Esophagus muscularis mucosa (tissue), 4 donors: ENCODE measurements at regions not wholly inside any gene's neighbourhood (a gene's known extent, or its start where the extent isn't known, plus 50 kb on each side); places are given as distances from the start of the nearest gene placed in this dataset.

ENCODE experiments used
- DNase-seq: peaks from one replicate; pipeline ENCODE4 v3.0.0-alpha.2; 2017; ENCODE audit errors: extremely low spot score
- H3K27ac ChIP-seq, 4 donors: fragments of 200-600 bp; sonication (generic); replicated peaks in 1 of 4; 1 replicate in 3 of 4; 2 replicates in 1 of 4; pipeline ENCODE4 v1.5.1; 2016 to 2019; ENCODE audit warnings: mild to moderate bottlenecking in 1 of 4
- H3K27me3 ChIP-seq, 4 donors: fragments of 200-600 bp; sonication (generic); one replicate each; pipeline versions ENCODE4 v1.5.1 to v1.6.0; 2016 to 2019
- H3K36me3 ChIP-seq, 4 donors: fragments of 200-600 bp; sonication (generic); one replicate each; pipeline ENCODE4 v1.5.1; 2016 to 2019
- H3K4me1 ChIP-seq, 4 donors: fragments of 200-600 bp; sonication (generic); one replicate each; pipeline ENCODE4 v1.5.1; 2016 to 2019
- H3K4me3 ChIP-seq, 4 donors: fragments of 200-600 bp; sonication (generic); 1 replicate in 2 of 4; 2 replicates in 2 of 4; pipeline ENCODE4 v1.5.1; 2016 to 2019; ENCODE audit warnings: mild to moderate bottlenecking in 4 of 4, moderate library complexity in 1 of 4
- H3K9me3 ChIP-seq, 4 donors: fragments of 200-600 bp; sonication (generic); 1 replicate in 3 of 4; 2 replicates in 1 of 4; pipeline ENCODE4 v1.5.1; 2016 to 2019
- EP300 ChIP-seq: sonication (generic); formaldehyde crosslinking; IDR thresholded peaks from one replicate; pipeline ENCODE4 v1.6.1; 2017; ENCODE audit warnings: antibody characterized with exemption
- POLR2A ChIP-seq: fragments of 450-650 bp; IDR thresholded peaks from one replicate; pipeline ENCODE4 v1.6.1; 2017; ENCODE audit warnings: antibody characterized with exemption, moderate library complexity, mild to moderate bottlenecking, low read depth
- POLR2AphosphoS5 ChIP-seq, 2 donors: sonication (generic); formaldehyde crosslinking; IDR thresholded peaks; one replicate each; pipeline ENCODE4 v1.6.1; 2017; ENCODE audit warnings: antibody characterized with exemption in 2 of 2
- WGBS: methylation state at CpG from one replicate; pipeline ENCODE4 v1.1.5; 2018; 5-methylcytosine and 5-hydroxymethylcytosine counted together
- intact Hi-C: fragments of 100-400 bp; cut with DNase I; formaldehyde crosslinking; loops from one replicate; pipeline ENCODE4 v1.15.1; 2023
- TF ChIP-seq, protein P1 (sequence below), 3 experiments: fragments of 200-600 bp in 2 of 3; fragments of 450-650 bp in 1 of 3; sonication (generic) in 2 of 3; IDR thresholded peaks; one replicate each; pipeline ENCODE4 v1.5.1; 2017 to 2019; ENCODE audit warnings: antibody characterized with exemption in 3 of 3, mild to moderate bottlenecking in 2 of 3, moderate library complexity in 1 of 3

DNA sequence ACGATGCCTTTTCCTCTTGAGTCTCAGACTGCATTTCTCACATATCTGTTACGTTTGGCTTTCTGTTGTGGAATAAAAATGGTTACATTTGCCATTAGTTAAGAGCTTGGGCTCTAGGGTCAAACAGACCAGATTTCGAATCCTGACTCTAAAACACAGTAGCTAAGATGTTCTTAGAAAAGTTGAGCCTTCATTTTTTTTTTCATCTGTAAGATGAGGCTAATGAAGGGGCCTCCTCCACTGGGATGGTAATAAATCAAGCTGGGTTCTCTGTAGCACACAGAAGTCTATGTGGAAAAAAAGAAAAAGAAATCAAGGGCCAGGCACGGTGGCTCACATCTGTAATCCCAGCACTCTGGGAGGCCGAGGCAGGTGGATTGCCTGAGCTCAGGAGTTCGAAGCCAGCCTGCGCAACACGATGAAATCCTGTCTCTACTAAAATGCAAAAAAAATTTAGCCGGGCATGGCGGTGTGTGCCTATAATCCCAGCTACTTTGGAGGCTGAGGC lies 49.9 kb upstream of the CAPRIN1 start:
- DNase-seq: no peak
- peaks cover 5 to 13% (median 11%) of the 10 kb centered on the region in 4 donors for H3K4me1 ChIP-seq
- no peaks in the 10 kb centered on the region for H3K9me3 ChIP-seq
- intact Hi-C loops: no loop called here
- H3K4me3 ChIP-seq: no peak overlapping the region
- peaks cover 0 to 4% (median 0%) of the 10 kb centered on the region in 4 donors for H3K27me3 ChIP-seq
- WGBS: 86% methylated on average over 10 of the region's 10 CpGs
- TF ChIP-seq POLR2AphosphoS5 (IDR thresholded peaks at IDR 0.05) (no peak), EP300 (no peak), POLR2A (no peak)
- TF ChIP-seq, protein P1, sequence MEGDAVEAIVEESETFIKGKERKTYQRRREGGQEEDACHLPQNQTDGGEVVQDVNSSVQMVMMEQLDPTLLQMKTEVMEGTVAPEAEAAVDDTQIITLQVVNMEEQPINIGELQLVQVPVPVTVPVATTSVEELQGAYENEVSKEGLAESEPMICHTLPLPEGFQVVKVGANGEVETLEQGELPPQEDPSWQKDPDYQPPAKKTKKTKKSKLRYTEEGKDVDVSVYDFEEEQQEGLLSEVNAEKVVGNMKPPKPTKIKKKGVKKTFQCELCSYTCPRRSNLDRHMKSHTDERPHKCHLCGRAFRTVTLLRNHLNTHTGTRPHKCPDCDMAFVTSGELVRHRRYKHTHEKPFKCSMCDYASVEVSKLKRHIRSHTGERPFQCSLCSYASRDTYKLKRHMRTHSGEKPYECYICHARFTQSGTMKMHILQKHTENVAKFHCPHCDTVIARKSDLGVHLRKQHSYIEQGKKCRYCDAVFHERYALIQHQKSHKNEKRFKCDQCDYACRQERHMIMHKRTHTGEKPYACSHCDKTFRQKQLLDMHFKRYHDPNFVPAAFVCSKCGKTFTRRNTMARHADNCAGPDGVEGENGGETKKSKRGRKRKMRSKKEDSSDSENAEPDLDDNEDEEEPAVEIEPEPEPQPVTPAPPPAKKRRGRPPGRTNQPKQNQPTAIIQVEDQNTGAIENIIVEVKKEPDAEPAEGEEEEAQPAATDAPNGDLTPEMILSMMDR (IDR thresholded peaks at IDR 0.05): no peak
- no peak overlapping the region for H3K27ac ChIP-seq
- H3K36me3 ChIP-seq: no peaks in the 10 kb centered on the region

DNA sequence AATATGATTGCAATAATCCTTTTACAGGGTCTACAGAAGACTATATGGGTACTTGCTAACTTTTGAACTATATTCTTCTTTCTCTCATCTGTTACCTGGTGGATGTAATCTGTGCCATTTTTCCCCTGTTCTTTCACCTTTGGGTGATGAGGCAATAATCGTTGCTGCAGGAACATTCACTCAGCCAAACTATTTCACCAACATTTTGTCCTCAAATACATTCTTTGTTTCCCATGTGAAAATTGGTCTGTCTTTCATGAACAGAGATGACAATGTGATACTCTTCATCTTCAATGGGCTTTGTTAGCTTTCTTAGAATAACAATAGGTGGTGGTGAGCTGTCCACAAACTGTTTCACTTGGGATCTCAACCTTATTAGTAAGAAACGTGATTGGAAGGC lies 52.1 kb upstream of the CAPRIN1 start:
- H3K36me3 ChIP-seq: no peaks in the 10 kb centered on the region
- no peak overlapping the region for H3K4me3 ChIP-seq
- no peak for TF ChIP-seq POLR2A
- TF ChIP-seq, protein P1 (IDR thresholded peaks at IDR 0.05): no peak
- TF ChIP-seq EP300: no peak
- no peak for TF ChIP-seq POLR2AphosphoS5 (IDR thresholded peaks at IDR 0.05)
- no peak overlapping the region for H3K27ac ChIP-seq
- H3K4me1 ChIP-seq: peaks cover 5 to 15% (median 11%) of the 10 kb centered on the region in 4 donors
- WGBS: 68% methylated on average over 2 of the region's 2 CpGs
- no peak for DNase-seq
- H3K9me3 ChIP-seq: no peaks in the 10 kb centered on the region
- H3K27me3 ChIP-seq: peaks cover 0 to 6% (median 0%) of the 10 kb centered on the region in 4 donors
- intact Hi-C loops: loop anchor here (5.0 kb wide), 2 partner anchors 53 to 108 kb away; partner anchors contain the start of genes CAPRIN1 and NAT10

DNA sequence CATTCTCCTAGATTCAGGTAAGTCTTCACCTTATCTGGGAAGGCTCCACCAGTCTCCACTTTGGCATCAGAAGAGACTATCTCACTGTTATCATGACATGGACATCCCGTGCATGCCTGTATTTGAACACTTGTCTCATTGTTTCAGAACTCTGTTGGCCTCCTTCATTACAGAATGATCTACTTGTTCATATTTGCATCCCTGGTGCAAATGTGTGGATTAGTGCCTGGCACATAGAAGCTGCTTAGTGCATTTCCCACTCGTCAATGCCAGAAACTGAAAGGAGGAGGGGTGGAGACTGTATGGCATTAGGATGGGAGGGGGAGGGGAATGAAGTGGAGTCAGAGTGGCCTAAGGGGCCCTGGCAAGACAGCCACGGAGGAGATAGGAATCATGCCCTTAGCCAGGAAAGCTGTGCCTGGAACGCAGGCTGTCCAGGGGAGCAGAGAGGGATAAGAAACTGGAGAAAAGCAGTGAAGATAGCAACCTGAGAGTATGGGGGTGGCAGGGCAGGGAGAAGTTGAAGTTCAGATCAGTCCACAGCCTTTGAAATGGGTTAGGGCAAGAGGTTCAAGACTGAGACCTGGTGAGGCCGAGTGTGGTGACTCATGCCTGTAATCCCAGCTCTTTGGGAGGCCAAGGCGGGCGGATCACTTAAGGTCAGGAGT lies 53.8 kb upstream of the CAPRIN1 start:
- Histone ChIP-seq H3K27me3 (peaks cover 0 to 6% (median 0%) of the 10 kb centered on the region in 4 donors), H3K36me3 (no peaks in the 10 kb centered on the region), H3K4me3 (no peak overlapping the region), H3K27ac (no peak overlapping the region), H3K9me3 (no peaks in the 10 kb centered on the region), H3K4me1 (peaks cover 5 to 15% (median 11%) of the 10 kb centered on the region in 4 donors)
- intact Hi-C loops: loop anchor here (2.0 to 5.0 kb wide), 3 partner anchors 55 to 361 kb away; partner anchors contain the start of genes ABTB2, CAPRIN1 and NAT10
- 56% methylated on average over 7 of the region's 7 CpGs for WGBS
- no peak for DNase-seq
- TF ChIP-seq POLR2A (no peak), POLR2AphosphoS5 (IDR thresholded peaks at IDR 0.05) (no peak), EP300 (no peak)
- TF ChIP-seq, protein P1 (IDR thresholded peaks at IDR 0.05): no peak

DNA sequence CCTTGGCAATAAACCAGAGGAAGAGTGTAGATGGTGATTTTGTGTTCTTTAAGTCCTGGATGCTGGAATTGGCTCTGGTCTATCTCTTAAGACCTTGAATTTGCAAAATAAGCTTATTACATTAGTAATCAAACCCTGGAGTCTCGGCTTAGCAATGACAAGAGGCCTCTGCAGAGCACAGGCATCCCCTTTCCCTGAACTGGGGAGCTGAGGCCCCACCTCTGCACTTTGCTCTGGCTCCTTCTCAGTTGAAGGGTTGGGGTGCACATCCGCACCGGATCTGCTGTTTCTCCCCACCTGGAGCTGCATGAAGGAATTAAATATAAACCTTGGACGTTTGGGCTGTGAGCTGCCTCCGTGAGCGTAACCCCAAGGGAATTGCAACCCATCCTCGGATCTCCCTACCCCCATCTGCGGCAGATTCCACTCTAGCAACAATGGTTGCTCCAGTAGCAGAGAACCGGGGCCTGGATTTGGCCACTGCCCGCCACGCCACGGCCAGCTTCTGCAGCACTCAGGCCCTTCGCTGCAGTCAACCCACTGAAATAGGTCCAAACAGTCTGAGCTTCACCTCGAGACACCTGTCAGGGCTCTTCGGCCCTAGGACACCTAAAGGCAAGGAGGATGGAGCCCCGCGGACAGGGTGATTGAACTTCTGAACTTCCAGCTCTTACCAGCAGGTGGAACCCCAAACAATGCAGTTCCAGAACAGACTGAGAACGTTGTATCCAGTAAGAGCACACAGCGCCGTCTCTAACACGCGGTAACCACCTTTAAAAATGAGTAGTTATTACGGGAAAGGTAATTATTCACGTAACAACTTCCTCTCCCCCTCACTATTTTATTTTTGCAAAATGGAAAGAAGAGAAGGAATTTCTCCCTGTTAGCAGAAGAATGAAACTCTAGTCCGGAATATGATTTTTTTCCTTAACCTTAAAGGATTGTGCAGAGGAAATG lies 54.8 kb upstream of the CAPRIN1 start:
- H3K27me3 ChIP-seq: peaks cover 0 to 6% (median 0%) of the 10 kb centered on the region in 4 donors
- no peak overlapping the region for H3K27ac ChIP-seq
- intact Hi-C loops: loop anchor here (2.0 to 5.0 kb wide), 3 partner anchors 56 to 362 kb away; partner anchors contain the start of genes ABTB2, CAPRIN1 and NAT10
- no peak for DNase-seq
- H3K9me3 ChIP-seq: no peaks in the 10 kb centered on the region
- H3K36me3 ChIP-seq: no peaks in the 10 kb centered on the region
- WGBS: 26% methylated on average over 25 of the region's 25 CpGs
- peak overlapping the region in 2 of 4 donors; percentile 12 to 31 for H3K4me3 ChIP-seq
- peaks cover 5 to 15% (median 11%) of the 10 kb centered on the region in 4 donors for H3K4me1 ChIP-seq
- TF ChIP-seq, protein P1 (IDR thresholded peaks at IDR 0.05): peak; percentile 75 to 88 (median 76)
- no peak for TF ChIP-seq EP300
- peak in 1 of 2 donors; percentile 35 for TF ChIP-seq POLR2AphosphoS5 (IDR thresholded peaks at IDR 0.05)
